Prostate gland (tissue), 2 donors: ENCODE measurements at regions not wholly inside any gene's neighbourhood (a gene's known extent, or its start where the extent isn't known, plus 50 kb on each side); places are given as distances from the start of the nearest gene placed in this dataset.

Source experiments
- DNase-seq: peaks from one replicate; pipeline ENCODE4 v3.0.0-alpha.2; 2019; ENCODE audit warnings: low spot score
- H3K27ac ChIP-seq, 2 donors: fragments of 200-600 bp; sonication (generic); 2 replicates each; pipeline ENCODE4 v1.5.1; 2017 to 2019
- H3K27me3 ChIP-seq: fragments of 200-600 bp; sonication (generic); replicated peaks from 2 replicates; pipeline ENCODE4 v1.5.1; 2019; ENCODE audit not compliant: insufficient read depth
- H3K36me3 ChIP-seq, 2 donors: fragments of 200-600 bp; sonication (generic); 1 replicate in 1 of 2; 2 replicates in 1 of 2; pipeline versions ENCODE4 v1.5.1 to v1.8.1; 2017 to 2019
- H3K4me1 ChIP-seq: fragments of 200-600 bp; sonication (generic); replicated peaks from 2 replicates; pipeline ENCODE4 v1.5.1; 2019
- H3K4me3 ChIP-seq, 2 donors: fragments of 200-600 bp; sonication (generic); 2 replicates each; pipeline ENCODE4 v1.5.1; 2017 to 2019
- H3K9me3 ChIP-seq: fragments of 200-600 bp; sonication (generic); 2 replicates; pipeline ENCODE4 v1.5.1; 2017
- POLR2A ChIP-seq: fragments of 450-650 bp; IDR thresholded peaks from one replicate; pipeline ENCODE4 v1.6.1; 2016; ENCODE audit warnings: antibody characterized with exemption, mild to moderate bottlenecking
- POLR2AphosphoS5 ChIP-seq: sonication (generic); formaldehyde crosslinking; IDR thresholded peaks from one replicate; pipeline ENCODE4 v1.6.1; 2017; ENCODE audit warnings: antibody characterized with exemption
- whole genome bisulfite sequencing: methylation state at CpG from one replicate; pipeline ENCODE4 v1.1.5; 2018; 5-methylcytosine and 5-hydroxymethylcytosine counted together
- intact Hi-C: fragments of 100-400 bp; cut with DNase I; formaldehyde crosslinking; loops from one replicate; pipeline ENCODE4 v1.14.2; 2022
- TF ChIP-seq, protein P1 (sequence below), 4 experiments: fragments of 200-600 bp in 2 of 4; fragments of 450-650 bp in 2 of 4; sonication (generic) in 2 of 4; IDR thresholded peaks; 1 replicate in 3 of 4; 2 replicates in 1 of 4; pipeline ENCODE4 v1.5.1; 2016 to 2019; ENCODE audit warnings: antibody characterized with exemption in 4 of 4, mild to moderate bottlenecking in 2 of 4, moderate library complexity in 2 of 4

DNA sequence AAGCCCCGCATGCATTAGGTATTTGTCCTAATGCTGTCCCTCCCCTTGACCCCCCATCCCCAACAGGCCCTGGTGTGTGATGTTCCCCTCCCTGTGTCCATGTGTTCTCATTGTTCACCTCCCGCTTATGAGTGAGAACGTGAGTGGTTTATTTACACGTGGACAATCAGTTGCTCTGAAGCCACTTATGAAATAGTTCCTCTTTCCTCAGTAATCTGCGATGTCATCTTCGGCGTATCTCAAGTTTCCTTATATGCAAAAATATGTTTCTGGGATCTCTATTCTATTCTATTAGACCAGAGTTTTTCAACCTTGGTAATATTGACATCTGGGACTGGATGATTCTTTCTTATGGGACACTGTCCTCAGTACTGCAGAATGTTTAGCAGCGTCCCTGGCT is 56.0 kb upstream of the DCD start:
- Histone ChIP-seq H3K27ac (no peak overlapping the region), H3K9me3 (no peaks in the 10 kb centered on the region), H3K27me3 (no peaks in the 10 kb centered on the region), H3K4me1 (no peaks in the 10 kb centered on the region), H3K36me3 (no peaks in the 10 kb centered on the region), H3K4me3 (no peak overlapping the region)
- intact Hi-C loops: loop anchor here (5.0 kb wide), 1 partner anchor 253 kb away; no protein-coding TSS in a partner anchor
- TF ChIP-seq, protein P1, sequence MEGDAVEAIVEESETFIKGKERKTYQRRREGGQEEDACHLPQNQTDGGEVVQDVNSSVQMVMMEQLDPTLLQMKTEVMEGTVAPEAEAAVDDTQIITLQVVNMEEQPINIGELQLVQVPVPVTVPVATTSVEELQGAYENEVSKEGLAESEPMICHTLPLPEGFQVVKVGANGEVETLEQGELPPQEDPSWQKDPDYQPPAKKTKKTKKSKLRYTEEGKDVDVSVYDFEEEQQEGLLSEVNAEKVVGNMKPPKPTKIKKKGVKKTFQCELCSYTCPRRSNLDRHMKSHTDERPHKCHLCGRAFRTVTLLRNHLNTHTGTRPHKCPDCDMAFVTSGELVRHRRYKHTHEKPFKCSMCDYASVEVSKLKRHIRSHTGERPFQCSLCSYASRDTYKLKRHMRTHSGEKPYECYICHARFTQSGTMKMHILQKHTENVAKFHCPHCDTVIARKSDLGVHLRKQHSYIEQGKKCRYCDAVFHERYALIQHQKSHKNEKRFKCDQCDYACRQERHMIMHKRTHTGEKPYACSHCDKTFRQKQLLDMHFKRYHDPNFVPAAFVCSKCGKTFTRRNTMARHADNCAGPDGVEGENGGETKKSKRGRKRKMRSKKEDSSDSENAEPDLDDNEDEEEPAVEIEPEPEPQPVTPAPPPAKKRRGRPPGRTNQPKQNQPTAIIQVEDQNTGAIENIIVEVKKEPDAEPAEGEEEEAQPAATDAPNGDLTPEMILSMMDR (IDR thresholded peaks at IDR 0.05): no peak
- TF ChIP-seq POLR2AphosphoS5: no peak
- TF ChIP-seq POLR2A: no peak
- DNase-seq: no peak
- 64% methylated on average over 8 of the region's 8 CpGs for WGBS

DNA sequence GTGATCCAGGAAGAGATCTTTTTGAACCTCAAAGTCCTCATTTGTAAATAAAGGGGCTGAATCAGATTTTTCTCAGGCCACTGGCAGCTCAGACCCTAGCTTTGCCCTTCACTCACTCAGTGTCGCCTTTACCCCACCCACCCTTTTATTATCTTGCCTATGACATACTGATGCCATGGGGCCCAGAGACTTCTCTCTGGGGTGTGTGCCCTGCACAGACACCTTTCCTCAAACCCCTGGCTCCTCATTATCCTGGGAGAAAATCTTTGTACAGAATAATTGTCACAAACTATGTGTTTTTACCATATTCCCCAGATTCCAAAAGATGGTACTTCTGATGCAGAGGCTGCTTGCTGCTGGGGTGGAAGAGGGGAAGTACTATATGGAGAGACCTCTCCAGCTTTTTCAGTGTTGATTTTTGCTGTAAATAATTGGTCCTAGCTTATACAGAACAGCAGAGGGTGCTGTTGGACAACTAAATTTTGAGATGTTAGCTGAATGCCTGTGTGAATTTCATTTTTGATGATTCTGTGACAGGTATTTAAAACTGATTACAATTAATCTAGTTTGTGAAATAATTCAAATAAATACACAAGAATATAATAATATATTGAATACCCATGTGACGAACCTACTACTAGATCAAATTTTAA is 53.9 kb upstream of the DCD start:
- WGBS: 17% methylated on average over 2 of the region's 2 CpGs
- Histone ChIP-seq H3K4me3 (no peak overlapping the region), H3K9me3 (no peaks in the 10 kb centered on the region), H3K27ac (no peak overlapping the region), H3K27me3 (no peaks in the 10 kb centered on the region), H3K36me3 (no peaks in the 10 kb centered on the region), H3K4me1 (no peaks in the 10 kb centered on the region)
- TF ChIP-seq POLR2AphosphoS5: no peak
- TF ChIP-seq, protein P1 (IDR thresholded peaks at IDR 0.05): peak in 3 of 4 experiments; percentile 49 to 73 (median 68)
- no peak for TF ChIP-seq POLR2A
- DNase-seq: peak; percentile 13
- intact Hi-C loops: loop anchor here (5.0 kb wide), 1 partner anchor 255 kb away; no protein-coding TSS in a partner anchor

DNA sequence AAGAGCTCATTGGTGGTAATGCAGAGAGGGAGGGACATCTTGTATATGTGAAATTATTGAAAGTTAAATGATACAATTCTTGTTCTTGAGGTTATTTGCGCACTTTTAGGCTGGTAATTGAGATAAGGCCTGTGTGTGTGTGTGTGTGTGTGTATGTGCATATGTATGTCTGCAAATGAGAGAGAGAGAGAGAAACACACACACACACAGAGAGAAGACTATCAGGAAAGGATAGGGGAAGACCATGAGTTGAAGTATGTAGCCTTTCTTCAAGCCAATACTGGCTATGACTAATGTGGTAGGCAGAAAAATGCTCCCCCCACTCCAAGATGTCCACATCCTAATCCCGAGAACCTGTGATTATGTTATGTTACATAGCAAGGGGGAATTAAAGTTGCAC is 52.7 kb upstream of the DCD start:
- H3K27ac ChIP-seq: no peak overlapping the region

DNA sequence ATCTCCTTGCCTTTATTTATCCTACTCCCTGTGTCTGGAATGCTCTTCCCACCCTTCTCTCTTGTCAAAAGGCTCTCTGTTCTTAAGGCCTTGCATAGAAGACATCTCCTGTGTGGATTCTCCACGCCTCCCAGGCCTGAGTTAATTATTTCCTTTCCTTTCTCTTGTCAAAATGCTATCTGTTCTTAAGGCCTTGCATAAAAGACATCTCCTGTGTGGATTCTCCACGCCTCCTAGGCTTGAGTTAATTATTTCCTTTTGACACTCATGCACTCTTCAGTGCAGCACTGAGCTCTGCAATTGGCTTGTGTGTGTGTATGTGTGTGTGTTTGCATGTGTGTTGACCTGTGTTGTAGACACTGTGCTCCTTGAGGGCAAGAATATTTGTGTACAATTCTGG is 52.1 kb upstream of the DCD start:
- DNase-seq: no peak
- TF ChIP-seq POLR2AphosphoS5 (no peak), POLR2A (no peak)
- TF ChIP-seq, protein P1 (IDR thresholded peaks at IDR 0.05): no peak
- no peaks in the 10 kb centered on the region for H3K27me3 ChIP-seq
- H3K9me3 ChIP-seq: no peaks in the 10 kb centered on the region
- no peaks in the 10 kb centered on the region for H3K4me1 ChIP-seq
- H3K4me3 ChIP-seq: no peak overlapping the region
- WGBS: 83% methylated on average over 2 of the region's 2 CpGs
- H3K36me3 ChIP-seq: no peaks in the 10 kb centered on the region
- intact Hi-C loops: loop anchor here (5.0 kb wide), 1 partner anchor 257 kb away; no protein-coding TSS in a partner anchor
- H3K27ac ChIP-seq: no peak overlapping the region

More for the DNA sequence above, 52.7 kb upstream of the DCD start:
- Histone ChIP-seq H3K9me3 (no peaks in the 10 kb centered on the region), H3K36me3 (no peaks in the 10 kb centered on the region), H3K4me1 (no peaks in the 10 kb centered on the region), H3K27me3 (no peaks in the 10 kb centered on the region), H3K4me3 (no peak overlapping the region)
- DNase-seq: no peak
- TF ChIP-seq POLR2A (no peak), POLR2AphosphoS5 (no peak)
- TF ChIP-seq, protein P1 (IDR thresholded peaks at IDR 0.05): no peak
- 88% methylated on average over 2 of the region's 2 CpGs for WGBS
- intact Hi-C loops: loop anchor here (5.0 kb wide), 1 partner anchor 256 kb away; no protein-coding TSS in a partner anchor
